Right atrium auricular region (tissue), 2 donors: ENCODE measurements at regions not wholly inside any gene's neighbourhood (a gene's known extent, or its start where the extent isn't known, plus 50 kb on each side); places are given as distances from the start of the nearest gene placed in this dataset.

Experiments
- DNase-seq: peaks from one replicate; pipeline ENCODE4 v3.0.0-alpha.2; 2019; ENCODE audit warnings: low spot score
- H3K27ac ChIP-seq, 2 donors: fragments of 200-600 bp; sonication (generic); 1 replicate in 1 of 2; 2 replicates in 1 of 2; pipeline ENCODE4 v1.5.1; 2016 to 2019
- H3K27me3 ChIP-seq, 2 donors: fragments of 200-600 bp; sonication (generic); one replicate each; pipeline versions ENCODE4 v1.5.1 to v1.6.0; 2017 to 2019
- H3K36me3 ChIP-seq: fragments of 200-600 bp; sonication (generic); one replicate; pipeline ENCODE4 v1.5.1; 2016
- H3K4me1 ChIP-seq, 2 donors: fragments of 200-600 bp; sonication (generic); one replicate each; pipeline versions ENCODE4 v1.5.1 to v1.6.0; 2017 to 2019
- H3K4me3 ChIP-seq, 2 donors: fragments of 200-600 bp; sonication (generic); 1 replicate in 1 of 2; 2 replicates in 1 of 2; pipeline ENCODE4 v1.5.1; 2017 to 2019; ENCODE audit warnings: mild to moderate bottlenecking in 1 of 2, moderate library complexity in 1 of 2
- H3K9me3 ChIP-seq, 2 donors: fragments of 200-600 bp; sonication (generic); one replicate each; pipeline ENCODE4 v1.5.1; 2019
- CTCF ChIP-seq, 2 donors: fragments of 200-600 bp; sonication (generic); IDR thresholded peaks; one replicate each; pipeline ENCODE4 v1.5.1; 2019; ENCODE audit warnings: antibody characterized with exemption in 2 of 2

GRCh38 chr1:30009720-30010119 is 713.7 kb downstream of the MATN1 start:
- Histone ChIP-seq H3K27ac (no peak overlapping the region), H3K27me3 (no peaks in the 10 kb centered on the region), H3K36me3 (no peaks in the 10 kb centered on the region), H3K9me3 (no peaks in the 10 kb centered on the region), H3K4me1 (no peaks in the 10 kb centered on the region), H3K4me3 (no peak overlapping the region)
- no peak for TF ChIP-seq CTCF (IDR thresholded peaks at IDR 0.05)
- DNase-seq, result no peak

- Histone ChIP-seq H3K36me3 (no peaks in the 10 kb centered on the region), H3K27me3 (no peaks in the 10 kb centered on the region), H3K4me3 (no peak overlapping the region), H3K4me1 (no peaks in the 10 kb centered on the region), H3K27ac (no peak overlapping the region), H3K9me3 (no peaks in the 10 kb centered on the region)
- DNase-seq, result no peak
- TF ChIP-seq CTCF (IDR thresholded peaks at IDR 0.05), result no peak
Measured at GRCh38 chr1:30008998-30009657, 714.3 kb downstream of the MATN1 start.

GRCh38 chr1:30008372-30008997 is 714.9 kb downstream of the MATN1 start:
- no peak for DNase-seq
- H3K27ac ChIP-seq, result no peak overlapping the region
- no peaks in the 10 kb centered on the region for H3K36me3 ChIP-seq
- no peak overlapping the region for H3K4me3 ChIP-seq
- H3K4me1 ChIP-seq, result no peaks in the 10 kb centered on the region
- no peak for TF ChIP-seq CTCF (IDR thresholded peaks at IDR 0.05)
- H3K27me3 ChIP-seq, result no peaks in the 10 kb centered on the region
- H3K9me3 ChIP-seq, result no peaks in the 10 kb centered on the region

- TF ChIP-seq CTCF (IDR thresholded peaks at IDR 0.05), result no peak
- no peaks in the 10 kb centered on the region for H3K4me1 ChIP-seq
- H3K4me3 ChIP-seq, result no peak overlapping the region
- H3K36me3 ChIP-seq, result no peaks in the 10 kb centered on the region
- no peaks in the 10 kb centered on the region for H3K9me3 ChIP-seq
- no peak overlapping the region for H3K27ac ChIP-seq
- no peaks in the 10 kb centered on the region for H3K27me3 ChIP-seq
- no peak for DNase-seq
Measured at GRCh38 chr1:30005972-30006619, 717.3 kb downstream of the MATN1 start.

- no peak overlapping the region for H3K27ac ChIP-seq
- H3K4me1 ChIP-seq, result no peaks in the 10 kb centered on the region
- H3K27me3 ChIP-seq, result no peaks in the 10 kb centered on the region
- no peaks in the 10 kb centered on the region for H3K36me3 ChIP-seq
- TF ChIP-seq CTCF (IDR thresholded peaks at IDR 0.05), result no peak
- DNase-seq, result no peak
- H3K9me3 ChIP-seq, result no peaks in the 10 kb centered on the region
- no peak overlapping the region for H3K4me3 ChIP-seq
Measured at GRCh38 chr1:30001732-30002039, 721.7 kb downstream of the MATN1 start.
